H1 (cell line): ENCODE measurements at regions not wholly inside any gene's neighbourhood (a gene's known extent, or its start where the extent isn't known, plus 50 kb on each side); places are given as distances from the start of the nearest gene placed in this dataset.

Experiments
- CTCF ChIA-PET: fragments of 300-600 bp; sonication (Branson Sonifier 250); formaldehyde crosslinking; loops from one replicate; lab custom pipeline; 2021; ENCODE audit not compliant: partially characterized antibody; lab: Charles Lee
- POLR2A ChIA-PET: fragments of 300-600 bp; sonication (Branson Sonifier 250); formaldehyde crosslinking; loops from one replicate; lab custom pipeline; 2021; ENCODE audit warnings: inconsistent platforms; ENCODE audit not compliant: partially characterized antibody; lab: Charles Lee
- DNase-seq, 2 experiments: peaks; one replicate each; pipeline versions ENCODE4 v3.0.0 to v3.0.0-alpha.2; 2010 to 2022; ENCODE audit warnings: low spot score in 2 of 2, low read depth in 1 of 2, mixed read lengths in 1 of 2
- FAIRE-seq: peaks from 2 replicates; lab custom pipeline; 2011; peaks lifted over from hg19 to GRCh38; lab: Jason Lieb, UNC
- H2AFZ ChIP-seq: 2 replicates; pipeline ENCODE4 v1.8.1; 2012; ENCODE audit warnings: low read length, inconsistent platforms
- H2AK5ac ChIP-seq: 2 replicates; pipeline ENCODE4 v1.6.1; 2013; ENCODE audit warnings: low read depth, low read length
- H2BK120ac ChIP-seq: replicated peaks from 2 replicates; pipeline ENCODE3; 2013; ENCODE audit warnings: low read depth, low read length, inconsistent platforms
- H2BK12ac ChIP-seq: 2 replicates; pipeline ENCODE4 v1.6.1; 2013; ENCODE audit warnings: low read depth, low read length
- H2BK15ac ChIP-seq: 2 replicates; pipeline ENCODE4 v1.6.1; 2013; ENCODE audit warnings: low read length
- H2BK20ac ChIP-seq: 2 replicates; pipeline ENCODE4 v1.6.1; 2013; ENCODE audit warnings: low read length
- H2BK5ac ChIP-seq: 2 replicates; pipeline ENCODE4 v1.6.1; 2013; ENCODE audit warnings: low read depth, low read length
- H3K14ac ChIP-seq: 2 replicates; pipeline ENCODE4 v1.6.1; 2013; ENCODE audit warnings: inconsistent platforms; ENCODE audit not compliant: insufficient read length
- H3K18ac ChIP-seq: 2 replicates; pipeline ENCODE4 v1.6.1; 2013; ENCODE audit warnings: low read length; ENCODE audit errors: extremely low read depth
- H3K23ac ChIP-seq: 2 replicates; pipeline ENCODE4 v1.6.1; 2013; ENCODE audit warnings: inconsistent platforms; ENCODE audit not compliant: insufficient read length
- H3K23me2 ChIP-seq: 2 replicates; pipeline ENCODE4 v1.6.1; 2013; ENCODE audit warnings: low read depth, low read length
- H3K27ac ChIP-seq: 2 replicates; pipeline ENCODE4 v1.6.1; 2011; ENCODE audit warnings: low read depth, low read length, inconsistent platforms
- H3K27me3 ChIP-seq, 4 experiments: replicated peaks in 1 of 4; 1 replicate in 1 of 4; 2 replicates in 3 of 4; pipeline versions ENCODE4 v1.6.1 to v1.8.1; 2011 to 2013; ENCODE audit warnings: low read length in 3 of 4, mild to moderate bottlenecking in 3 of 4, inconsistent platforms in 2 of 4, mixed read lengths in 2 of 4, moderate library complexity in 1 of 4; ENCODE audit not compliant: control insufficient read depth in 3 of 4, insufficient read depth in 3 of 4; ENCODE audit errors: extremely low read depth in 1 of 4
- H3K36me3 ChIP-seq, 4 experiments: 2 replicates each; pipeline versions ENCODE4 v1.6.1 to v1.8.1; 2011 to 2013; ENCODE audit warnings: mild to moderate bottlenecking in 4 of 4, low read length in 3 of 4, moderate library complexity in 2 of 4, control low read depth in 1 of 4, inconsistent platforms in 1 of 4; ENCODE audit not compliant: insufficient read depth in 4 of 4, control insufficient read depth in 2 of 4
- H3K4ac ChIP-seq: replicated peaks from 2 replicates; pipeline ENCODE3; 2013; ENCODE audit warnings: low read length, low read depth, mixed read lengths, inconsistent platforms; ENCODE audit not compliant: insufficient read length
- H3K4me1 ChIP-seq, 4 experiments: replicated peaks in 1 of 4; 1 replicate in 1 of 4; 2 replicates in 3 of 4; pipeline versions ENCODE4 v1.6.1 to v1.8.1; 2011 to 2013; ENCODE audit warnings: low read length in 3 of 4, inconsistent platforms in 2 of 4, mixed read lengths in 1 of 4; ENCODE audit not compliant: insufficient read depth in 4 of 4, control insufficient read depth in 3 of 4
- H3K4me2 ChIP-seq, 2 experiments: 2 replicates each; pipeline versions ENCODE4 v1.6.1 to v1.8.1; 2011 to 2013; ENCODE audit warnings: low read depth in 2 of 2, low read length in 2 of 2, control low read depth in 1 of 2, inconsistent platforms in 1 of 2, mild to moderate bottlenecking in 1 of 2; ENCODE audit not compliant: insufficient read depth in 1 of 2
- H3K4me3 ChIP-seq, 4 experiments: fragments of 200-600, 300-600 bp in 1 of 4; sonication (generic), shearing (Covaris generic), sonication (Bioruptor Twin) in 1 of 4; 2 replicates each; pipeline versions ENCODE4 v1.5.1 to v1.8.1; 2011 to 2016; ENCODE audit warnings: low read length in 4 of 4, low read depth in 3 of 4, control low read depth in 2 of 4, inconsistent platforms in 2 of 4, mild to moderate bottlenecking in 2 of 4, mixed read lengths in 1 of 4, moderate library complexity in 1 of 4; ENCODE audit not compliant: insufficient read depth in 2 of 4; ENCODE audit errors: extremely low read depth in 1 of 4
- H3K56ac ChIP-seq: replicated peaks from 2 replicates; pipeline ENCODE3; 2013; ENCODE audit warnings: low read depth, mild to moderate bottlenecking, mixed read lengths, low read length, inconsistent platforms; ENCODE audit not compliant: insufficient read length
- H3K79me1 ChIP-seq: 2 replicates; pipeline ENCODE4 v1.6.1; 2013; ENCODE audit warnings: low read depth, low read length, control low read depth
- H3K79me2 ChIP-seq, 2 experiments: 2 replicates each; pipeline versions ENCODE4 v1.6.1 to v1.8.1; 2012 to 2013; ENCODE audit warnings: low read length in 2 of 2, mild to moderate bottlenecking in 2 of 2, inconsistent platforms in 1 of 2; ENCODE audit not compliant: insufficient read depth in 2 of 2, control insufficient read depth in 1 of 2
- H3K9ac ChIP-seq, 4 experiments: replicated peaks in 1 of 4; 1 replicate in 1 of 4; 2 replicates in 3 of 4; pipeline versions ENCODE4 v1.6.1 to v1.8.1; 2011 to 2013; ENCODE audit warnings: low read depth in 3 of 4, low read length in 3 of 4, control low read depth in 2 of 4, mild to moderate bottlenecking in 2 of 4, moderate library complexity in 2 of 4, inconsistent platforms in 1 of 4; ENCODE audit errors: extremely low read depth in 1 of 4
- H3K9me3 ChIP-seq, 2 experiments: 2 replicates each; pipeline versions ENCODE4 v1.6.1 to v1.8.1; 2012 to 2013; ENCODE audit warnings: mild to moderate bottlenecking in 2 of 2, moderate library complexity in 2 of 2, control low read depth in 1 of 2, inconsistent platforms in 1 of 2, low read depth in 1 of 2, low read length in 1 of 2, mixed read lengths in 1 of 2; ENCODE audit not compliant: insufficient read depth in 2 of 2
- H4K20me1 ChIP-seq, 2 experiments: replicated peaks in 1 of 2; 2 replicates each; pipeline versions ENCODE3 to v1.8.1; 2011 to 2013; ENCODE audit warnings: inconsistent platforms in 2 of 2, low read length in 2 of 2, mild to moderate bottlenecking in 1 of 2; ENCODE audit not compliant: insufficient read depth in 2 of 2, control insufficient read depth in 1 of 2
- H4K5ac ChIP-seq: 2 replicates; pipeline ENCODE4 v1.6.1; 2013; ENCODE audit warnings: low read length, low read depth, mixed read lengths, inconsistent platforms; ENCODE audit not compliant: insufficient read length
- H4K8ac ChIP-seq: 2 replicates; pipeline ENCODE4 v1.8.0; 2013; ENCODE audit warnings: mild to moderate bottlenecking, moderate library complexity, low read length, inconsistent platforms; ENCODE audit not compliant: insufficient read depth; ENCODE audit errors: extremely low read depth
- H4K91ac ChIP-seq: replicated peaks from 2 replicates; pipeline ENCODE3; 2013; ENCODE audit warnings: low read length, mixed read lengths, inconsistent platforms; ENCODE audit not compliant: insufficient read length
- JUND ChIP-seq: IDR thresholded peaks from 2 replicates; pipeline ENCODE4 v1.6.1; 2011; ENCODE audit warnings: mild to moderate bottlenecking, improper control_type of control experiment, low read length
- MAFK ChIP-seq: IDR thresholded peaks from 2 replicates; pipeline ENCODE4 v1.6.1; 2012; ENCODE audit warnings: low read depth, mild to moderate bottlenecking, improper control_type of control experiment, low read length
- RBBP5 ChIP-seq: IDR thresholded peaks from 2 replicates; pipeline ENCODE4 v1.7.1; 2012; ENCODE audit warnings: low read depth, mild to moderate bottlenecking, inconsistent platforms, low read length, moderate library complexity, borderline replicate concordance
- TAF7 ChIP-seq: optimal IDR thresholded peaks from 2 replicates; pipeline ENCODE3; 2011; ENCODE audit warnings: low read depth, mild to moderate bottlenecking, inconsistent platforms, low read length, moderate library complexity, borderline replicate concordance
- WGBS, 2 experiments: shearing (Covaris generic) in 1 of 2; methylation state at CpG; one replicate each; pipeline versions ENCODE4 v1.1.6 to v1.1.7; 2013 to 2015; ENCODE audit warnings: low lambda C conversion rate in 2 of 2, mixed read lengths in 2 of 2, inconsistent platforms in 1 of 2, low coverage in 1 of 2, missing lambda C conversion rate in 1 of 2; ENCODE audit not compliant: insufficient replicate concordance in 2 of 2, insufficient coverage in 1 of 2, insufficient read length in 1 of 2; ENCODE audit errors: extremely low coverage in 1 of 2, missing lambda C conversion rate in 1 of 2; 5-methylcytosine and 5-hydroxymethylcytosine counted together

- Histone ChIP-seq H3K79me2 (no peaks in the 10 kb centered on the region), H3K4me3 (no peak overlapping the region), H4K5ac (no peak overlapping the region), H2AK5ac (no peak overlapping the region), H3K23me2 (no peaks in the 10 kb centered on the region), H3K4ac (no peak overlapping the region), H3K36me3 (no peaks in the 10 kb centered on the region), H4K91ac (no peak overlapping the region), H2BK20ac (no peak overlapping the region), H3K18ac (no peak overlapping the region), H2BK12ac (no peak overlapping the region), H3K9ac (no peak overlapping the region), H2BK5ac (no peak overlapping the region), H2BK15ac (no peak overlapping the region), H3K4me2 (peak overlapping the region in 1 of 2 experiments; percentile 42; a peak in 1 of 4 replicates), H3K9me3 (no peaks in the 10 kb centered on the region), H3K4me1 (peaks cover 2 to 13% (median 2%) of the 10 kb centered on the region in 4 experiments; a peak in 3 of 7 replicates), H2AFZ (no peak overlapping the region), H3K23ac (no peak overlapping the region), H3K27me3 (no peaks in the 10 kb centered on the region; a peak in 1 of 7 replicates), H3K27ac (no peak overlapping the region), H3K79me1 (no peaks in the 10 kb centered on the region), H2BK120ac (no peak overlapping the region), H3K14ac (no peak overlapping the region), H3K56ac (no peak overlapping the region), H4K20me1 (no peaks in the 10 kb centered on the region), H4K8ac (no peak overlapping the region)
- TF ChIP-seq MAFK (peak; percentile 73), JUND (no peak), RBBP5 (no peak), TAF7 (no peak)
- DNase-seq (no peak), FAIRE-seq (no peak)
- CTCF ChIA-PET = interaction anchor here (1.1 to 2.3 kb wide), 3 partner anchors 16 to 58 kb away, joined by 3 to 9 read pairs (median 4); no protein-coding TSS in a partner anchor
- POLR2A ChIA-PET = no interaction called here
- WGBS, 2 experiments = 91% methylated on average over 1 of the region's 1 CpG; no CpG with 5 or more reads in 1 of the 2 experiments
These were observed 111.1 kb downstream of the ANXA3 start for GRCh38 chr4:78662658-78663057.
